ENCODE measurements at regions not wholly inside any gene's neighbourhood (a gene's known extent, or its start where the extent isn't known, plus 50 kb on each side); places are given as distances from the start of the nearest gene placed in this dataset.

DNA sequence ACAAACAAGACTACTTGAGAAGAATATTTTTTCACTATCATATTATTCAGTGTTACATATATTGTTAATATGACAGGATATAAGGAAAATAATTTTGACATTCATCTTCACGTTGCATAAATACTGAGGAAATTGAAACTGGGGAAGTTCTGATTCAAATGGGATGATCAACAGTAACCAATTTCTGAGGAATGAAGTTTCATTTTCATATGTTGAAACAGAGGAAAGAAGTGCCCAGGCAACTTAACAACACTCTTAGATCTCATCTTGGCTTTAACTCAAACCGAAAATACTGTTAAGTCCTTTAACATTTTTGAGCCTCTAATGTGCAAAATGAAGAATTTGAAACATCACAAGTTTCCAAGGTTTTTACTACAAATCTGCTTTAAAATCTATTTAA, 612.2 kb upstream of the VRK2 start:
- H3K4me1 Mint-ChIP-seq (ENCODE audit: low read depth) = no peaks in the 10 kb centered on the region
- intact Hi-C loops (cut with micrococcal nuclease) = no loop called here
- no peaks in the 10 kb centered on the region for H3K27me3 Mint-ChIP-seq
- H3K27ac Mint-ChIP-seq = no peak overlapping the region
- TF ChIP-seq, protein P1, sequence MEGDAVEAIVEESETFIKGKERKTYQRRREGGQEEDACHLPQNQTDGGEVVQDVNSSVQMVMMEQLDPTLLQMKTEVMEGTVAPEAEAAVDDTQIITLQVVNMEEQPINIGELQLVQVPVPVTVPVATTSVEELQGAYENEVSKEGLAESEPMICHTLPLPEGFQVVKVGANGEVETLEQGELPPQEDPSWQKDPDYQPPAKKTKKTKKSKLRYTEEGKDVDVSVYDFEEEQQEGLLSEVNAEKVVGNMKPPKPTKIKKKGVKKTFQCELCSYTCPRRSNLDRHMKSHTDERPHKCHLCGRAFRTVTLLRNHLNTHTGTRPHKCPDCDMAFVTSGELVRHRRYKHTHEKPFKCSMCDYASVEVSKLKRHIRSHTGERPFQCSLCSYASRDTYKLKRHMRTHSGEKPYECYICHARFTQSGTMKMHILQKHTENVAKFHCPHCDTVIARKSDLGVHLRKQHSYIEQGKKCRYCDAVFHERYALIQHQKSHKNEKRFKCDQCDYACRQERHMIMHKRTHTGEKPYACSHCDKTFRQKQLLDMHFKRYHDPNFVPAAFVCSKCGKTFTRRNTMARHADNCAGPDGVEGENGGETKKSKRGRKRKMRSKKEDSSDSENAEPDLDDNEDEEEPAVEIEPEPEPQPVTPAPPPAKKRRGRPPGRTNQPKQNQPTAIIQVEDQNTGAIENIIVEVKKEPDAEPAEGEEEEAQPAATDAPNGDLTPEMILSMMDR (IDR thresholded peaks at IDR 0.05) = no peak
- DNase-seq (no peak), ATAC-seq (no peak)
- H3K9me3 Mint-ChIP-seq = peaks cover 6% of the 10 kb centered on the region
- CTCF ChIA-PET = no interaction called here
- H3K4me3 Mint-ChIP-seq = no peak overlapping the region
- POLR2A ChIA-PET = no interaction called here
- H3K36me3 Mint-ChIP-seq (ENCODE audit: low read depth) = no peaks in the 10 kb centered on the region

DNA sequence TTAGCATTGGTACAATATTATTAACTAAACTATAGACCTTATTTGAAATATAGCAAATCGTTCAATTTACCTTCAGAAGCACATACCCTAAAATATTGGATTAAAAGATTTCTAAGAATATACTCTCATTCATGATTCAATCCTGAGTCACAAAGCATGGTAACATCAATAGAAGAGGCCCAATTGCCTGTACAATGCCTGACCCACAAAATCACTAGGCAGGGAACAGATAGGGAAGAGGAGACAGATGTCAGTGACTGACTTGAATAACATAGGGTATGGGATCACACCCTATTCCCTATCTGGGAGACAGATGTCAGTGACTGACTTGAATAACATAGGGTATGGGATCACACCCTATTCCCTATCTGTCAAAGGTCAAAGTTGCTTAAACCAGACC, 611.6 kb upstream of the VRK2 start:
- Mint-ChIP-seq H3K36me3 (ENCODE audit: low read depth) (no peaks in the 10 kb centered on the region), H3K27me3 (no peaks in the 10 kb centered on the region), H3K4me3 (no peak overlapping the region), H3K4me1 (ENCODE audit: low read depth) (no peaks in the 10 kb centered on the region), H3K9me3 (peaks cover 6% of the 10 kb centered on the region), H3K27ac (no peak overlapping the region)
- no peak for ATAC-seq
- POLR2A ChIA-PET = no interaction called here
- CTCF ChIA-PET = no interaction called here
- TF ChIP-seq, protein P1 (IDR thresholded peaks at IDR 0.05) = no peak
- no peak for DNase-seq
- intact Hi-C loops (cut with micrococcal nuclease) = no loop called here

DNA sequence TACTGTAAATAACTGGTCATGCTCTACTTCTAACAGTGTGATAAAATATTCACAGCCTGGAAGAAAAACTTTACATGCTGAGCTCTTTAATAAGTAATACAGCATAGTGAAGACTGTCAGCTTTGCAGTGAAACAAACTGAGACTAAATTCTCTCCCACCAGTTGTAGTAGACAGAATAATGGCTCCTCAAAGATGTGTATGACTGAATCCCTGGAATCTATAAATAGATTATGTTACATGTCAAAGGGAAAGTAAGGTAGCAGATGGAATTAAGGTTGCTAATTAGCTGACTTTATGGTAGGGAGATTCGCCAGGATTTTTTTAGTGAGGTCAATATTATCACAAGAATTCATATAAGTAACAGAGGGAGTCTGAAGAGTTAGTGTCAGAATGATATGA, 609.5 kb upstream of the VRK2 start:
- Mint-ChIP-seq H3K27me3 (no peaks in the 10 kb centered on the region), H3K36me3 (ENCODE audit: low read depth) (no peaks in the 10 kb centered on the region), H3K27ac (no peak overlapping the region), H3K4me3 (no peak overlapping the region), H3K4me1 (ENCODE audit: low read depth) (no peaks in the 10 kb centered on the region), H3K9me3 (peaks cover 2% of the 10 kb centered on the region)
- ChIA-PET CTCF (no interaction called here), POLR2A (no interaction called here)
- DNase-seq = no peak
- TF ChIP-seq, protein P1 (IDR thresholded peaks at IDR 0.05) = no peak
- intact Hi-C loops (cut with micrococcal nuclease) = no loop called here
- ATAC-seq = no peak

DNA sequence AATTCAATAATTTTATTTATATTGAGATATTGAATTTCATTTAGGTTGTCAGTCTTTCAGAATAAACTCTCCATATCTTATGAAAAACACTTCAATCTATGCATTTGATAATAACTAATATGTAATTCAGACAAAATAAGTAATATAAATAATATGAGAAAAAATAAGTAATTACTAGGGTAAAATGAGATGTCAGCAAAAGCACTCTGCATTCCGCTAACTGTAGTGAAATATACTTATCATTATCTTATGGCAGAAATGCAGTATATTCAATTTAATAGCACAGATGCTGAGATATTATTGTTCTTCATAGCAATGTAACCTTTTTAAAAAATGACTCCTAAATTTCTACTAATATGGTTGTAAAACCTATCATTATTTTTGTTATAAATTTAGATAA, 606.2 kb upstream of the VRK2 start:
- Mint-ChIP-seq H3K36me3 (ENCODE audit: low read depth) (no peaks in the 10 kb centered on the region), H3K9me3 (peaks cover 4% of the 10 kb centered on the region), H3K4me3 (no peak overlapping the region), H3K27ac (no peak overlapping the region), H3K4me1 (ENCODE audit: low read depth) (no peaks in the 10 kb centered on the region), H3K27me3 (no peaks in the 10 kb centered on the region)
- POLR2A ChIA-PET = interaction anchor here (0.6 kb wide), 1 partner anchor 37 kb away, joined by 3 read pairs; no protein-coding TSS in a partner anchor
- CTCF ChIA-PET = no interaction called here
- intact Hi-C loops (cut with micrococcal nuclease) = no loop called here
- TF ChIP-seq, protein P1 (IDR thresholded peaks at IDR 0.05) = no peak
- ATAC-seq (no peak), DNase-seq (no peak)

DNA sequence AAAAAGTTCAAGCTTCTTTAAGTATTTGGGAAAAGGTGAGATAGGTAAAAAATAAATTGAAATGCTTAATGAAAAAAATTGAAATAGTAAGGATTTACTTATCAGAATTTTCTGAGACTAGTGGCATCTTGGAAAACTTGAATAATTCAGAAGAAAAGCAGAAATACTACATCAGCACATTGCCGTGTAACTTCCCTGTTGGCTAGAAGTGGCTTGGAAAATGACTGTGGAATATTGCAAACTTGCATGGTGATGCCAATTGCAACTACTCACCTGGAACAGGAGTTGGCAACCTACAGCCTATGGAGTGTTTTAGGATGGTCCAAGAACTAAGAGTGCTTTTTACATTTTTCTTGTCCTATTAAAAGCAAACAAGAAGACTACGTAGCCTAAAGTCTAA, 603.5 kb upstream of the VRK2 start:
- intact Hi-C loops (cut with micrococcal nuclease) = no loop called here
- POLR2A ChIA-PET = no interaction called here
- CTCF ChIA-PET = no interaction called here
- TF ChIP-seq, protein P1 (IDR thresholded peaks at IDR 0.05) = no peak
- Mint-ChIP-seq H3K4me3 (no peak overlapping the region), H3K27ac (no peak overlapping the region), H3K27me3 (no peaks in the 10 kb centered on the region), H3K36me3 (ENCODE audit: low read depth) (no peaks in the 10 kb centered on the region), H3K9me3 (peaks cover 3% of the 10 kb centered on the region), H3K4me1 (ENCODE audit: low read depth) (no peaks in the 10 kb centered on the region)
- DNase-seq (no peak), ATAC-seq (no peak)

Data from activated CD8-positive, alpha-beta T cell treated with anti-CD3 and anti-CD28 coated beads for 36 hours (primary cell).